ENCODE measurements at regions not wholly inside any gene's neighbourhood (a gene's known extent, or its start where the extent isn't known, plus 50 kb on each side); places are given as distances from the start of the nearest gene placed in this dataset.
"Not testable (repeated sequence)": the region's sequence is repeated elsewhere in the genome, so short reads cannot be mapped to it uniquely, and the experiment has no call there.

DNA sequence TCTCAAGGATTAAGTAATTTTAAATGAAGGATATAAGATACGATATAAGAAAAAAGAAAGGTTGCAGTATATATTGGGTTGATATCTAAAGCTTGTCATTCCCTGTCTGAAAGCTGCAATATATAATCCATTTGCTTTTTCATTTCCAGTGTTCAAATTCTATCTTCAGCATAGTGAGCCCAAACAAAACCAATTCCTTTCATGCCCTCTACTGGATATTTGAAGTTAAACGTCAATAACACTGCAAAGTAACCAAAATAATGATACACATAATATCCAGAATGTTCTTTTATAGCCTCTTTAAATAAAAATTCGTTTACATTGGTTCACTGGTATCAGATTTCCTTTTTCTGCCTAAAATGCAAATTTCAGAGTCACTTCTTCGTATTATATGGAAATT lies 64.5 kb upstream of the DAAM1 start:
- no peak for DNase-seq

DNA sequence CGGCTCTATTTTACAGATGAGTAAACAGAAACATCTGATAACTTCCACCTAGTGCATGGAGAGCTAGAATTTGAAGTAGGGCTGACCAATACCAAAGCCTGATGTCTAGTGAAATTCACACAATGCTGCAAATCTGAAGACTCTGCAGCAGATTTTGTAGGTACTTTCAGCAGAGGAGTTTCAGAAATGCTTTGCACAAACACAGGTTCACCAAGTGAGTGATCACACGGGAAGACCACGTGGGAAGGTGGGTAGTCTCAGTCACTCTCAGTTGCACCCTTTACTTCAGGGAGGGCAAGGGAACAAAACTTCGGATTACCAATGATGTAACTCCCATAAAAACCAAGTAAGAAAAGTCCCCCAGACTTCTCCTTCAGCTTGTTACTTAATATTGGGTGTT lies 63.3 kb upstream of the DAAM1 start:
- no peak for DNase-seq

DNA sequence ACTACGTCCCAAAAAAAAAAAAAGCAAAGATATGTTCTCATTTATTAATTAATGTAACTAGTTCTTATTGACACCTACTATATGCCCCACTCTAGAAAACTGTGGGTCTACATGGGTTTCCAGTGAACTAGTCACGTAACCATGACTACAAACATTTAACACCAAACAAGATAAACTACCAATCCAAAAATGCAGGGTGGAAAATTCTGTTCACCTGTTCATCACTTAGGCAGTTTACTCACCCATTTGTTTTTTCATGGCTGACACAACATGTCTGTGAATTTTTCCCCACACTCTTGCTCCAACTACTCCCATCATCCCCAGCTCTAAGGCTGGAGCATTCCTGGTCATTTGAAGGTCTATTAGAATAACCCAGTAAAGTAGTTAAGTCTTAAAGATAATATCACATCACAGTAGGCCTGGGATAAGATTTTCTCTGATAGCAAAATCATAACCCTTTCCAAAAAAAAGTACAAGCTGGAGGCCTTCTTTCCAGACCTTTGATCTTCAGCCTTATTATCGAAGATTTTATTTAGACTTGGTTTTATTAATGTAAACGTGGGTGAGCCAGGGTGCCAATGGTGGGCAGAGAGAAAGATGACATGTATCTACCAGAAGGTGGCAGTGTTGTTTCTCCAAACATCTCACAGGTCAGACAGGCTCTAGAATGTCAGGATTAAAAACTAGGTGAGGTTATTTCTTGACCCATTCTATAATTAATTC lies 61.6 kb upstream of the DAAM1 start:
- DNase-seq = no peak

DNA sequence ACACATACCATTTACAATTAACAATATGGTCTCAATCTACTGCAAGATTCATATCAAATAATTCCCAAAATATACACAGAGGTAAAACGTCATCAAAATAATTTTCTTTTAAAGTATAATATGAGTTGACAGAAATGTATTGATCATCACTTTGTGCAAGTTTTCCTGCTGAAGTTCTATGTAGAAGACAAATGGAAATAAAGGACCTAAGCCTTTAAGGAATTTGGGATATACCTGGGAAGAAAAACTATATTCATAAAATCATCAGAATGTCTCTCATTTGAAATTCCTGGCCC lies 61.1 kb upstream of the DAAM1 start:
- no peak for DNase-seq

DNA sequence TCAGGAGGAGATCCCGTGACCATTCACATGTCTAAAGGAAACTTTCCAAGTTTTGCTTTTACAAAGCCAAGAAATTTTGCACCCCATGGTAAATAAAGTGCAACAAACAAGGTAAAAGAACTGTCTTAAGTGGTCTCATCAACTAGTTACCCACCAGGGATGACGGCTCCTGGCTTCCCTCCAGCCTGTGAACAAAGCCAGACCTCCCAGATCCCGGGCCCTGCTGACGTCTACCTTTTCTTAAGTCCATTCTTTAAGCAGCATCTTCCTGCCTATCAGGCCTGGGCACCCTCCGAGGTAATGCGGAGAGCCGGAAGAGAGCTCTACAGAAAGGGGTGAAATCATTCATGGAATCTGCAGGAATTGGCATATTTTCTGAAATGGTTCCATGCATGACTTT lies 58.0 kb upstream of the DAAM1 start:
- DNase-seq = no peak

DNA sequence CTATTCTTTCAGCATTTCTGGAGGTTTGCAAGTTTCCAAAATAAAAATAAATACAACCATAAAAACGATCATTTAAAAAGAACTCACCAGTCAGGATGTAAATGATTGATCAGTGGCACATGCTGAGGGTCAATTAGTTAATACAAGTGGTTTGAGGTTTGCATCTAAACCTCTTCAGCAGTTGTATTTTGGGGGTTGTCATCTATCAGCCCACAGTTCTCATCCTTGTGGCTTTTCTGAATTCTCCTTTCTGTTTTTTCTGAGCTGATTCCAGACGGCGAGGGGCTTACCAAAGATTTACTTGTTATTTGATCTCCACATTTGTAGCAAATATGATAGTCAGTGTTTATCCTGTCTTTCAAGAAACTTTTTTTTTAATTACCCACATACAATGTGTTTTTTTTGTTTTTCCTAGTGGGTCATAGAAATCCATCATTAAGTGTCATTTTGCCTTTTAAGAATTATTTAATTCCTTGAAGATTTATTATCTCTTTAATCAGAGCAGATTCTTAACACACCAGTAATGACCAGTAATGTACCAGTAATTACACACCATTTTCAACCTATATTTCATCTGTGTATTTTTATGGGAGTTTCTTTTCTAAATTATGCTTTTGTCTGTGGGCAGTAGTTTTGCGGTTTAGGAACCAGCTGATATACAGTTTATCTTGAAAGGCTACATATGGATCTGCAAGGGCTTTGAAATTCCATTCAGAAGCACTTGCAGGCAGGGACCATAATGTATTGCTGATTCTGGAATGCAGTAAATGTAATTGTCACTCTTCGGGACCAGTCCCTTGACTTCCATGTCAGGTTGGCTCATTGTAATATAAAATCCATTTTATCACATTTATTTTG lies 56.3 kb upstream of the DAAM1 start:
- no peak for DNase-seq

DNA sequence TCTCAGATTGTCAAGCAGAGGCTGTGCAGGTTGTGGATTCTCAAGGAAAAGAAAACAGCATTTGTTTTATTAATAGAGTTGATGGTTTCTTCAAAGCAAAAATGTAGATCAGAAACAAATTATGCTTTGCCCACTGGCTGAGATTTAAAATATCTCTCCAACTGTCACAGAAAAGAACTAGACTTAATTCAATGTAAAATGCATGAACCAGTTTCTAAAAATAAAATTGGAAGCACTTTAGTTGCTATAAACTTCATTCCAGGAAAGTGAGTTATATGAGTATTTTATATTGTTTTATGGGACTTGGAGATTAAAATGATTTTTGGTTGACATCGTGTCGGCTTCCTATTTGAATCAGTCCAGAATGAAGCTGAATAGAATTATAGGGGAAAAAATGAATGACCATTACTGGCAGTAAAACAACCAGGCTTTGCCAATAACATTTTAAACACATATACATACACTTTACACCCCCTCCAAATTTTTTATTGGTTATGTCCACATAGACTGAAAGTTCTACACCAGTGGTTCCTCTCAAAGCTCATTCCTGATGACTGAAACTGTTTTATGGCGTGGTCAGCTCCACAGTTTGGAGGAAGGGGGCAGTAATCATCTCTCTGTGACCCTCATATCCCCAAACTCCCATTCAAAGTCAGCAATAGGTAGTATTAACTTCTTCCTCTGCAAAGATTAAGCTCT lies 55.5 kb upstream of the DAAM1 start:
- no peak for DNase-seq

DNA sequence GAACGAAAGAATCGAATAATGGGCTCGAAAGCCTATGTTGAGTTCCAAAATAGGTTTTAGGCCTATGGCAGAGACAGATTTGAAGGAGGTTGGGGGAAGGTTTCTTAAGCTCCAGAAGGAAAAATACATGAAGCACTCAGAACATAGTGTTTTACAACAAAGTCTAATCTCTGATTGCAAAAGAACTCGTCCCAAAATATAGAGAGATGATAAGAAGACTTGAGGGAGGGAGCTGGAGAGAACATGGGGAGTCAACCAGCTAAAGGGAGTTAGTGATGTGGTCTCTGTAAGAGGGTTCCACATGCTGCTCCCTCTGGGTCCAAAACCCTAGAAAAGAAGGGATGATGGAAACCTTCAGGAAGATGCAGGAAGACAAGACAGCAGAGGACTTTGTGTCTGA lies 54.8 kb upstream of the DAAM1 start:
- DNase-seq = no peak

DNA sequence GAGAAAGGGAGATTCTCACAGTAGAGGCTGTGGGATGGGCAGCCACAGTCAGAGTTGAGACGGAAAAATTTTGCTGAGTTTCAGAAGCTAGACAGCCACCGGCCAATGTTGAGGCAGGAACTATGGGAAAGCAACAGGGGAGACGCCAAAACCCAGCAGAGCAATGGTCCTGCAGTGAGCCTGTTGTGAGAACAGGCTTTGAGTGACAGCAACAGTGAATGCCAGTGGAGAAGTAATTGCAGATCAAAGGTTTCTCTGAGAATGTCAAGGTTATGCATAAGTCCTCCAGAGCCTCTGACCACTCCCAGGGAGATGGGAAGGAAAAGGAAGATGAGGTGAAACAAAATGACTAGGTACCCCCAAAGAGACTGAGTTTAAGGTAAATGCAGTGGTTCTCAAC lies 54.2 kb upstream of the DAAM1 start:
- no peak for DNase-seq

DNA sequence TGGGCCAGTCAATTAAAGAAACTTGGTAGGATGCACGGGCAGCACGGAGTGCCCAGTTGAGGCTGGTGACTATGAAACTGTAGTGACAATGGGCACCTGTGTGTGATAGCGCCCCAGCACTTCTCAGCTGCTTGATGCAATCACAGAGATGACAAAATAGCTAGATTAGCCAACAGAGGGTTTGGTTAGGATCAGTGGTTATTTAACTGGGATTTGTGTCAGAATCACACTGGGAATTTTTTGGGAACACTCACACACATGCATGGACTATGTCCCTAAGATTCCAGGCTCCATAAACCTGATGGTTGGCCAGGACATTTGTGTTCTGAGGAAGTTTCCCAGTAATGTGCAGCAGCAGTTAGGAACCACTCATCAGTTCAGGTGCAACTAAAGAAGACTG lies 51.2 kb upstream of the DAAM1 start:
- no peak for DNase-seq

DNA sequence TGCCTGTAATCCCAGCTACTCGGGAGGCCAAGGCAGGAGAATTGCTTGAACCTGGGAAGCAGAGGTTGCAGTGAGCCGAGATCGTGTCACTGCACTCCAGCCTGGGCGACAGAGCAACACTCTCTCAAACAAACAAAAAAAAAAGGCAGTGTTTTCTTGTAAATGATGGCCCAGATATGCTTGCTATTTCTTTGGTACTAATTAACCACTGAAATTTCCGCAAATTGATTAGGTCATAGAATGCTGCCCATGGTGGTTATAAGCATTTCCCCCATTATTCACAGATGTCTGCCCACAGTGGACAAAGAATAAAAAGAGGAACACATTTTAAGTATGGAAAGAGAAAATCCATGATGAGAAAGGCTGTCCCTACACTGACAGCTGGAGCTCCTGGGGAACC lies 49.9 kb upstream of the DAAM1 start:
- DNase-seq = not testable (repeated sequence)
